ENCODE measurements at regions not wholly inside any gene's neighbourhood (a gene's known extent, or its start where the extent isn't known, plus 50 kb on each side); places are given as distances from the start of the nearest gene placed in this dataset.

DNA sequence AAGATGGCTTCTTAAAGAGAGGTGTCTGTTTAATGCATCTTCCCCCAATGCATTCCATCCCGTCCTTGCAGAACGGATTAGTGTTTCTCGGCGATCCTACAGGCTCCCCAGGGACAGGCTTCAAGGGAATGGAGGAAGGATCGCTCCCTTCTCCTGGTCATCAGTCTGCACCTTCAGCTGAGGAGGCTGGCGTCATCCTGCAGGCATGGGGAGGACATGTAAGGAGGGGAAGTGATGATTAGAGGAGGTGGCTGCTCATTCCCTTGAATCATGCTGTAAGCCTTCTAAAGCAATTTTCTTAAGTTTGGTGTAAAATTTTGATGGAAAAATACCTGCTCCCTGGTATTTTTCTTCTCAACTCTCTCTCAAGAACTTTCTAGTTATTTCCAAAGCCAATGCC is 603.6 kb downstream of the NPHP4 start:
- no peak for DNase-seq (ENCODE audit: low spot score)
- H3K27ac ChIP-seq: no peak overlapping the region
- H3K4me3 ChIP-seq: no peak overlapping the region
- TF ChIP-seq, protein P1, sequence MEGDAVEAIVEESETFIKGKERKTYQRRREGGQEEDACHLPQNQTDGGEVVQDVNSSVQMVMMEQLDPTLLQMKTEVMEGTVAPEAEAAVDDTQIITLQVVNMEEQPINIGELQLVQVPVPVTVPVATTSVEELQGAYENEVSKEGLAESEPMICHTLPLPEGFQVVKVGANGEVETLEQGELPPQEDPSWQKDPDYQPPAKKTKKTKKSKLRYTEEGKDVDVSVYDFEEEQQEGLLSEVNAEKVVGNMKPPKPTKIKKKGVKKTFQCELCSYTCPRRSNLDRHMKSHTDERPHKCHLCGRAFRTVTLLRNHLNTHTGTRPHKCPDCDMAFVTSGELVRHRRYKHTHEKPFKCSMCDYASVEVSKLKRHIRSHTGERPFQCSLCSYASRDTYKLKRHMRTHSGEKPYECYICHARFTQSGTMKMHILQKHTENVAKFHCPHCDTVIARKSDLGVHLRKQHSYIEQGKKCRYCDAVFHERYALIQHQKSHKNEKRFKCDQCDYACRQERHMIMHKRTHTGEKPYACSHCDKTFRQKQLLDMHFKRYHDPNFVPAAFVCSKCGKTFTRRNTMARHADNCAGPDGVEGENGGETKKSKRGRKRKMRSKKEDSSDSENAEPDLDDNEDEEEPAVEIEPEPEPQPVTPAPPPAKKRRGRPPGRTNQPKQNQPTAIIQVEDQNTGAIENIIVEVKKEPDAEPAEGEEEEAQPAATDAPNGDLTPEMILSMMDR (IDR thresholded peaks at IDR 0.05): no peak

DNA sequence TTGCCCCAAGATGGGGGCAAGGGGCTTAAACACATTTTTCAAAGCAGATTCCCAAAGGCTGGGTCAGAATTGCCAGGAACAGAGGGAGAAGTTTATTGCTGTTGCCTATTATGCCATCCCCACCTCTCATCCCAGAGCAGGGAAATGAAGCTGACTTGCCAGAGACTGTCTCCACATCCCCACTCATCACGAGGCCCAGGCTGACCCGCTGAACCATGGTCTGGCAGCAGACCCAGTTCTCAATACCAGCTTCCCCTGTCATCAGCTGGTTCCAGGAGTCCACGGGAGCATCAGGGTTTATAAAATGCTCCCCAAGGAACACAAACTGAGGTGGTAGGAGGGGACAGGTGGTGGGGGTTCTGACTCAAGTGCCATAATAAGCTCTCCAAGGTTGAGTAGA is 605.9 kb downstream of the NPHP4 start:
- Histone ChIP-seq H3K4me3 (no peak overlapping the region), H3K27ac (no peak overlapping the region)
- DNase-seq (ENCODE audit: low spot score): no peak
- TF ChIP-seq, protein P1 (IDR thresholded peaks at IDR 0.05): no peak

DNA sequence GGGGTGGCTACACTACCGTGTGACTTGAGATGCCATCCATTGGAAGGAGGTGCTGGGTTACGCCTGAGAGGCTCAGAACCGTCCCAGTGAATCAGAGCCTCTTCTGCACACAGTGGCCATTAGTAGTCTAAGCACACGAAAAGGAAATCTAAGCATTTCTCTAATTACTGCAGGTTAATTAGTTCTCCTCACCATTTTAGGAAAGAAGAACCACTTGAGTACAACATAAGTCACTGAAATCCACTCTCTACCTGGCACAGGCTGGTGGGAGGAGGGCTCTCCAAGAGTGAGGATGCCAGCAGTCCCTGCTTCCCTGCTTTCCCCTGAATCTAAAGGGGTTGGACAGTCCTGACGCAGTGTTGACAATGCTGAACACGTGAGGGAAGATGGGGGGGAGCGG is 606.3 kb downstream of the NPHP4 start:
- DNase-seq (ENCODE audit: low spot score): no peak
- no peak overlapping the region for H3K4me3 ChIP-seq
- TF ChIP-seq, protein P1 (IDR thresholded peaks at IDR 0.05): no peak
- no peak overlapping the region for H3K27ac ChIP-seq

DNA sequence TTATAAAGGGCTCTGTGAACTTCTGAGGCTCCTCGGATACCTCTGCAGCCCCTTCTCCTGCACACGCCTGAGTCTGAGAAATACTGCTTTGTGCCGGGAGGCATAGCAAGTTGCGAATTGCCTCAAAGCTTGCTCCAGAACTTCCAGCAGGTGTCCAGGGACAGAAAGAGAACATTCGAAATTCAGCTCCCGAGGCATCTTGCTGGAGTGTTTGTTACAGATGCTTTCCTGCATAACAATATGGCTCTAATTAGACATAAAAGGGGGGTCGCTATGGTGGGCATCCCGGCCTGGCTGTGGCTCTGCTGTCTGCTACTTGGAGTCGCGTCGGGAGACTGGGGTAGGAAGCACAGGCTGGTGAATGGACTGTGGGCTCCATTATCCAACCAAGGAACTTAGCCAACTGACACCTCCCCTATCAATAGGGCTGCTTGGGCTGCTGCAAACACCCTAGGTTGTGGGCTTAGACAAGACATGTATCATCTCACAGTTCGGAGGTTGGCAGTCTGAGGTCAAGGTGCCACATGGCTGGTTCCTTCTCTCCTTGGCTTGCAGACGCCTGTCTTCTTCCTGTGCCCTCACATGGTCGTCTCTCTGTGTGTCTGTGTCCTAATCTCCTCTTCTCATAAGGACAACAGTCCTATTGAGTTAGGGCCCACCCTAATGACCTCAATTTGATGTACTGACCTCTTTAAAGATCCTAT is 607.0 kb downstream of the NPHP4 start:
- no peak overlapping the region for H3K4me3 ChIP-seq
- no peak for DNase-seq (ENCODE audit: low spot score)
- TF ChIP-seq, protein P1 (IDR thresholded peaks at IDR 0.05): no peak
- no peak overlapping the region for H3K27ac ChIP-seq

DNA sequence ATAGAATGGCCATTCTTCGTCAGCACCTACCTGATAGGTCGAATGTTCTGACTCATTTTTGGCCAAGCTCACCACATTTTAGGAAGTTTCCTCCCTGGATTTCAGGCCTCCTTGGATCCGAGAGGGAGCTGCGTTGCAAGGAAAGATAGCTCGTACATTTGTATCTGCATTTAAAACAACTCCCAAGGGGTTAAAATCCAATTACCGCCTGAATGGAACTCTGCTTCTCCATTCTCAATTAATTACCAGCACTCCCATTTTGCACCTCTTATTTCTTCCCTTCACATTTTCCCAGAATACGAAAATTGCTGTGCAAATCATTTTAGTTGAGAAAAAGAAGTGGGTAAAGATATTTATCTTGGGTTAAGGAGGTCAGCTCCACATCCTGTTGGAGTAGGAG is 610.7 kb downstream of the NPHP4 start:
- TF ChIP-seq, protein P1 (IDR thresholded peaks at IDR 0.05): no peak
- no peak for DNase-seq (ENCODE audit: low spot score)
- no peak overlapping the region for H3K27ac ChIP-seq
- H3K4me3 ChIP-seq: no peak overlapping the region

DNA sequence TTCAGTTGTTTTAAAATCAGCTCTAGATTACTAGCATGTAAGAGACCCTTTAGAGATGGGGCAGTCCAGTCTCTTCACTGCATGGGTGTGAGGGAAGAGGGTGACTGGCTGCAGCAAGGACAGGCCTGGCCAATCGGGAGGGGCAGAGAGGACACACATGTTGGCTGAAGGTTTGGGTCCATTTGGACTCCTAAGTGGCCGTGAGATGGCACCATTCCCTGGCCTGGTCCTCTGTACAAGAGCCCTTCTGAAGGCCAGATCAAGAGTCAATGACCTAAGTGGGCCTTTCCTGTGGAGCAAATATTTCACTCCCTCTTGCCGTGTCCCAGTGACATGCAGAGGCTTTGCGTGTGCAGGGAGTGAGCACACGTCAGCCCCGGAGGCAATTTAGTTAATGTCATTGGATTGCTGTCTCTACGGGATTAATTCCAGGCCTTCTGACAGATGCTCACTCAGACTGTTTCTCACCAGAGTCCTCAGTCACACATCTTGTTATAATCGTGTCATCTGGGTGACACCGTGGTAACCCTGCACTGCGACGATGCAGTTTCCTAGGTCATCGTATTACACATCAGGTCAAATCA is 613.0 kb downstream of the NPHP4 start:
- TF ChIP-seq, protein P1 (IDR thresholded peaks at IDR 0.05): no peak
- H3K4me3 ChIP-seq: no peak overlapping the region
- H3K27ac ChIP-seq: no peak overlapping the region
- DNase-seq (ENCODE audit: low spot score): no peak
